ENCODE measurements at regions not wholly inside any gene's neighbourhood (a gene's known extent, or its start where the extent isn't known, plus 50 kb on each side); places are given as distances from the start of the nearest gene placed in this dataset.

DNA sequence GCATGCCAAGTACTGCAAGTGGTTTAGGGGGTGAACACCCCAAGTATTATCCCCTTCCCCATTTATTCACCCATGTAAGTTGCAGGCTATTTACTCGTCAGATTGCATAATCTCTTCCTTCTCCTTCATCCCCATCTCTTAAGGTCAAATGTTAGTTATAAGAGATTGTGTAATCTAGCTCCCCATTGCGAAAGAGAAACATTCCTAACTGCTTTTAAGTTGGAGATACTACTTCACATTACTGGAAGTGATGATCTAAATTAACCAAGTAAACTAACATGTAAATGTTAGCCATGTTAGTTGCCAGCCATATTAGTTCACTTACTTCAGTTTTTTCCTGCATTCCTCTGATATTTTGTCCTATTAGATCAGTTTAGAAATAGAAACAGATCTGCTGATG lies 262.3 kb downstream of the TAF11L14 start:
- H3K27ac ChIP-seq (ENCODE audit: low read depth in 1 of 2, low read length in 1 of 2), result no peak overlapping the region

DNA sequence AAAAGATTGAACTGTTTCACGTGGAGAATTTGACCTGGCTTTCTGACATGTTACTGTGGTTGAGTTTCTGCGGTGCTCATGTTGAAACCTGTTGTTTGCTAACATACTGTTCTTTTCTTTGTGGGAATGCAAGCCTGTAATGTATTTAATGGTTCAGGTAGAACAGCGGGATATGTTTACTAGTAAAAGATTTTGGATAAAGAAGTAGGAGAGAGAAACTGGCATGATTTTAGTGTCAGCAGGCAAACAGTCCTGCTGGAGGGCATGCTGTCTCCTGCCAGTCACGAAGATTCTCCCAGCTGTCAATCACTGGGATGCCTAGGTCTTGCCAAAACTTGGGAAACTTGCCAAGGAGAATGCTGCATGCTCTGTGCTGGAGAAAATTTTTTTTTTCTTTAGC lies 263.5 kb downstream of the TAF11L14 start:
- Histone ChIP-seq H3K9me3 (ENCODE audit: control insufficient read depth in 4 of 4, insufficient read depth in 3 of 4, low read length in 3 of 4) (peaks cover 0 to 3% (median under 1%) of the 10 kb centered on the region in 4 donors), H3K4me3 (no peak overlapping the region), H3K9ac (ENCODE audit: insufficient read depth in 1 of 2, low read length in 2 of 2) (no peak overlapping the region), H3K27ac (ENCODE audit: low read depth in 1 of 2, low read length in 1 of 2) (no peak overlapping the region), H3K4me1 (ENCODE audit: control insufficient read depth in 5 of 5, insufficient read depth in 5 of 5, low read length in 5 of 5) (no peaks in the 10 kb centered on the region), H3K36me3 (ENCODE audit: control insufficient read depth in 4 of 4, insufficient read depth in 4 of 4, low read length in 4 of 4) (no peaks in the 10 kb centered on the region), H3K27me3 (ENCODE audit: control insufficient read depth in 3 of 3, insufficient read depth in 3 of 3, low read length in 2 of 3) (no peaks in the 10 kb centered on the region)
- DNase-seq (no peak), ATAC-seq (ENCODE audit: insufficient read depth, low FRiP score) (no peak)
- TF ChIP-seq, protein P1, sequence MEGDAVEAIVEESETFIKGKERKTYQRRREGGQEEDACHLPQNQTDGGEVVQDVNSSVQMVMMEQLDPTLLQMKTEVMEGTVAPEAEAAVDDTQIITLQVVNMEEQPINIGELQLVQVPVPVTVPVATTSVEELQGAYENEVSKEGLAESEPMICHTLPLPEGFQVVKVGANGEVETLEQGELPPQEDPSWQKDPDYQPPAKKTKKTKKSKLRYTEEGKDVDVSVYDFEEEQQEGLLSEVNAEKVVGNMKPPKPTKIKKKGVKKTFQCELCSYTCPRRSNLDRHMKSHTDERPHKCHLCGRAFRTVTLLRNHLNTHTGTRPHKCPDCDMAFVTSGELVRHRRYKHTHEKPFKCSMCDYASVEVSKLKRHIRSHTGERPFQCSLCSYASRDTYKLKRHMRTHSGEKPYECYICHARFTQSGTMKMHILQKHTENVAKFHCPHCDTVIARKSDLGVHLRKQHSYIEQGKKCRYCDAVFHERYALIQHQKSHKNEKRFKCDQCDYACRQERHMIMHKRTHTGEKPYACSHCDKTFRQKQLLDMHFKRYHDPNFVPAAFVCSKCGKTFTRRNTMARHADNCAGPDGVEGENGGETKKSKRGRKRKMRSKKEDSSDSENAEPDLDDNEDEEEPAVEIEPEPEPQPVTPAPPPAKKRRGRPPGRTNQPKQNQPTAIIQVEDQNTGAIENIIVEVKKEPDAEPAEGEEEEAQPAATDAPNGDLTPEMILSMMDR (IDR thresholded peaks at IDR 0.05; ENCODE audit: control extremely low read depth, extremely low read depth), result no peak
- WGBS, 2 donors, result 58 to 67% methylated on average over 4 of the region's 4 CpGs

More for the DNA sequence above, 262.3 kb downstream of the TAF11L14 start:
- TF ChIP-seq, protein P1 (IDR thresholded peaks at IDR 0.05; ENCODE audit: control extremely low read depth, extremely low read depth), result no peak
- Histone ChIP-seq H3K4me3 (no peak overlapping the region), H3K4me1 (ENCODE audit: control insufficient read depth in 5 of 5, insufficient read depth in 5 of 5, low read length in 5 of 5) (no peaks in the 10 kb centered on the region), H3K27me3 (ENCODE audit: control insufficient read depth in 3 of 3, insufficient read depth in 3 of 3, low read length in 2 of 3) (no peaks in the 10 kb centered on the region), H3K36me3 (ENCODE audit: control insufficient read depth in 4 of 4, insufficient read depth in 4 of 4, low read length in 4 of 4) (no peaks in the 10 kb centered on the region), H3K9me3 (ENCODE audit: control insufficient read depth in 4 of 4, insufficient read depth in 3 of 4, low read length in 3 of 4) (peaks cover 0 to 3% (median 0%) of the 10 kb centered on the region in 4 donors), H3K9ac (ENCODE audit: insufficient read depth in 1 of 2, low read length in 2 of 2) (no peak overlapping the region)
- 10 to 18% methylated on average over 2 of the region's 2 CpGs for WGBS, 2 donors
- DNase-seq, result peak in 2 of 3 donors; percentile 22 to 53
- ATAC-seq (ENCODE audit: insufficient read depth, low FRiP score), result peak; percentile 58

DNA sequence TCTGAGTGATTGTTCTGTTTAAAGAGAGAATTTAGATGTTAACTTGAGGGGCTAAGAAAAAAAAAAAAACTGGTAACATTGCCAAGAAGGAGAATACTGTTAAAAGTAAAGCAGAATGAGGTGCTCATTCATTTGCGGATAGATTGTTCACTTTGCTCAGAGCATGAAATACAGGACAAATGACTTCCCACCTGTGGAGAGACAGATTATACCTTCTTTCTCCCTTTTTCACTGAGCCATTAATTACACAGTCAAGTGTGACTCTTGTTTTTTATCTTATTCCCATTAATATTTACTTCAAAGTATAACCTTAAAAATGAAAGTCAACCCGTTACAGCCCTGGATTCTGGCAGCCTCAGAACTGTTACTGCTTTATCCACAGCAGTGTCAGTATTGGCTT lies 264.5 kb downstream of the TAF11L14 start:
- Histone ChIP-seq H3K9ac (ENCODE audit: insufficient read depth in 1 of 2, low read length in 2 of 2) (no peak overlapping the region), H3K4me1 (ENCODE audit: control insufficient read depth in 5 of 5, insufficient read depth in 5 of 5, low read length in 5 of 5) (no peaks in the 10 kb centered on the region), H3K27ac (ENCODE audit: low read depth in 1 of 2, low read length in 1 of 2) (no peak overlapping the region), H3K9me3 (ENCODE audit: control insufficient read depth in 4 of 4, insufficient read depth in 3 of 4, low read length in 3 of 4) (peaks cover 0 to 3% (median 1%) of the 10 kb centered on the region in 4 donors), H3K27me3 (ENCODE audit: control insufficient read depth in 3 of 3, insufficient read depth in 3 of 3, low read length in 2 of 3) (no peaks in the 10 kb centered on the region), H3K36me3 (ENCODE audit: control insufficient read depth in 4 of 4, insufficient read depth in 4 of 4, low read length in 4 of 4) (no peaks in the 10 kb centered on the region), H3K4me3 (no peak overlapping the region)
- 48 to 50% methylated on average over 2 of the region's 2 CpGs for WGBS, 2 donors
- DNase-seq (no peak), ATAC-seq (ENCODE audit: insufficient read depth, low FRiP score) (no peak)
- TF ChIP-seq, protein P1 (IDR thresholded peaks at IDR 0.05; ENCODE audit: control extremely low read depth, extremely low read depth), result no peak

DNA sequence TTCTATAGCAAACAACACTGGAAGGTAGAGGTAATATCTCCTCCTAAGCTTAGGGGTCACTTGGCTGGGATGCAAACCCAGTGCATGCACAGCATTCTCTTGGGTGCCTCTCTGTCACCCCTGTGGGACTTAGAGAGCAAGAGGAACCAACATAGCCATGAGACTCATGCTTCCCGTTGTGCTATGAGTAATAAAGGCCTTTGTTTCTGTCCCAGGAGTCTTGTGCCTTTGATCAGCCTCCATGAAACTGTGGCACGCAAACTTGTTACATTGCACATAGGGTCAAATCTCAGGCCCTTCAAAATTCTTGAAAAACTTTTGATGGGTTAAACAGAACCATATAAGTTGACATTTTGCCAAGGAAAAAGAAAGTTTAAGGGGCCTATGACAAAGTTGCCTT lies 272.8 kb downstream of the TAF11L14 start:
- 71 to 85% methylated on average over 2 of the region's 2 CpGs for WGBS, 2 donors
- Histone ChIP-seq H3K36me3 (ENCODE audit: control insufficient read depth in 4 of 4, insufficient read depth in 4 of 4, low read length in 4 of 4) (no peaks in the 10 kb centered on the region), H3K27me3 (ENCODE audit: control insufficient read depth in 3 of 3, insufficient read depth in 3 of 3, low read length in 2 of 3) (no peaks in the 10 kb centered on the region), H3K4me1 (ENCODE audit: control insufficient read depth in 5 of 5, insufficient read depth in 5 of 5, low read length in 5 of 5) (no peaks in the 10 kb centered on the region), H3K4me3 (no peak overlapping the region), H3K27ac (ENCODE audit: low read depth in 1 of 2, low read length in 1 of 2) (no peak overlapping the region), H3K9ac (ENCODE audit: insufficient read depth in 1 of 2, low read length in 2 of 2) (no peak overlapping the region), H3K9me3 (ENCODE audit: control insufficient read depth in 4 of 4, insufficient read depth in 3 of 4, low read length in 3 of 4) (peaks cover 0 to 3% (median 0%) of the 10 kb centered on the region in 4 donors)
- no peak for ATAC-seq (ENCODE audit: insufficient read depth, low FRiP score)
- no peak for DNase-seq
- TF ChIP-seq, protein P1 (IDR thresholded peaks at IDR 0.05; ENCODE audit: control extremely low read depth, extremely low read depth), result no peak
